Loucy (cell line): ENCODE measurements at regions not wholly inside any gene's neighbourhood (a gene's known extent, or its start where the extent isn't known, plus 50 kb on each side); places are given as distances from the start of the nearest gene placed in this dataset.

Experiments
- CTCF ChIP-seq: fragments of 200-600 bp; sonication (generic); conservative IDR thresholded peaks from 2 replicates; pipeline ENCODE4 v1.5.1; 2014; ENCODE audit warnings: mild to moderate bottlenecking, antibody characterized with exemption, low read length
- EZH2phosphoT487 ChIP-seq: fragments of 200-600 bp; IDR thresholded peaks from 2 replicates; pipeline ENCODE4 v1.6.1; 2018; ENCODE audit warnings: antibody characterized with exemption, mild to moderate bottlenecking, moderate library complexity, borderline replicate concordance

- TF ChIP-seq CTCF = no peak
- TF ChIP-seq EZH2phosphoT487 = no peak
Measured at GRCh38 chr2:239821694-239822075, 203.5 kb downstream of the NDUFA10 start.
